IPS-18a (cell line): ENCODE measurements at regions not wholly inside any gene's neighbourhood (a gene's known extent, or its start where the extent isn't known, plus 50 kb on each side); places are given as distances from the start of the nearest gene placed in this dataset.

ENCODE experiments used
- H3K27ac ChIP-seq: one replicate; pipeline ENCODE4 v1.5.1; 2013; ENCODE audit warnings: low read length
- H3K27me3 ChIP-seq: one replicate; pipeline ENCODE4 v1.6.1; 2013; ENCODE audit warnings: mild to moderate bottlenecking, low read length; ENCODE audit not compliant: control insufficient read depth, insufficient read depth
- H3K36me3 ChIP-seq: one replicate; pipeline ENCODE4 v1.6.1; 2013; ENCODE audit warnings: low read depth, low read length; ENCODE audit not compliant: control insufficient read depth
- H3K4me1 ChIP-seq: one replicate; pipeline ENCODE4 v1.6.1; 2013; ENCODE audit warnings: low read depth, low read length; ENCODE audit not compliant: control insufficient read depth
- H3K4me3 ChIP-seq: one replicate; pipeline ENCODE4 v1.5.1; 2013; ENCODE audit warnings: low read length
- H3K9ac ChIP-seq: one replicate; pipeline ENCODE4 v1.6.1; 2013; ENCODE audit warnings: mild to moderate bottlenecking, low read length, moderate library complexity
- H3K9me3 ChIP-seq: one replicate; pipeline ENCODE4 v1.6.1; 2013; ENCODE audit warnings: low read depth, low read length; ENCODE audit not compliant: control insufficient read depth

DNA sequence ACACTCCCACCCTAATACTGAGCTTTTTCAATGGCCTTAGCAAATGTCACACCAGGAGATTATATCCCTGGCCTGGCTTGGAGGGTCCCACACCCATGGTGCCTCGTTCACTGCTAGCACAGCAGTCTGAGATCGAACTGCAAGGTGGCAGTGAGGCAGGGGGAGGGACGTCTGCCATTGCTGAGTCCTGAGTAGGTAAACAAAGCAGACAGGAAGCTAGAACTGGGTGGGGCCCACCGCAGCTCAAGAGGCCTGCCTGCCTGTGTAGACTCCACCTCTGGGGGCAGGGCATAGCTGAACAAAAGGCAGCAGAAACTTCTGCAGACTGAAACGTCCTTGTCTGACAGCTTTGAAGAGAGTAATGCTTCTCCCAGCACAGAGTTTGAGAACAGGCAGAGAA is 338.9 kb upstream of the MBL2 start:
- H3K27ac ChIP-seq: no peak overlapping the region
- no peak overlapping the region for H3K9ac ChIP-seq
- H3K27me3 ChIP-seq: no peaks in the 10 kb centered on the region
- H3K36me3 ChIP-seq: no peaks in the 10 kb centered on the region
- no peaks in the 10 kb centered on the region for H3K9me3 ChIP-seq
- H3K4me1 ChIP-seq: no peaks in the 10 kb centered on the region
- no peak overlapping the region for H3K4me3 ChIP-seq

DNA sequence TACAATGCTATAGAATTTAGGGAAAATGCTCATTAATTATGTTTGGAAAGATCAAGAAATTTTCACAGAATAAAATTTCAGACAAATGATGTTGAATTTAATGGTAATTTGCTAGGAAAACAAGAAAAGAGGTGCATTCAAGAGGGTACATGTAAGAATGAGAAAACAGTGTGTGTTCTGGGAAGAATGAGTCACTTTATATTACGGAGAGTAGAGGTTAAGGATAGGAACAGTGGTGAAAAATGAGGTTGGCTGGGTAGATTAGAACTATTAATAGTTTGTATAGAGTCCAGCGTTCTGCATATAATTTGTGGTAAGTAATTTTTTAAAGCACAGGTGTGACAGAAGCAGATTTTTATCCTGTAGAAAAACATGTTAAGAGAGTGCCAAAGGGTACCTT is 336.7 kb upstream of the MBL2 start:
- Histone ChIP-seq H3K9ac (no peak overlapping the region), H3K27ac (no peak overlapping the region), H3K9me3 (no peaks in the 10 kb centered on the region), H3K4me1 (no peaks in the 10 kb centered on the region), H3K4me3 (no peak overlapping the region), H3K27me3 (no peaks in the 10 kb centered on the region), H3K36me3 (no peaks in the 10 kb centered on the region)

DNA sequence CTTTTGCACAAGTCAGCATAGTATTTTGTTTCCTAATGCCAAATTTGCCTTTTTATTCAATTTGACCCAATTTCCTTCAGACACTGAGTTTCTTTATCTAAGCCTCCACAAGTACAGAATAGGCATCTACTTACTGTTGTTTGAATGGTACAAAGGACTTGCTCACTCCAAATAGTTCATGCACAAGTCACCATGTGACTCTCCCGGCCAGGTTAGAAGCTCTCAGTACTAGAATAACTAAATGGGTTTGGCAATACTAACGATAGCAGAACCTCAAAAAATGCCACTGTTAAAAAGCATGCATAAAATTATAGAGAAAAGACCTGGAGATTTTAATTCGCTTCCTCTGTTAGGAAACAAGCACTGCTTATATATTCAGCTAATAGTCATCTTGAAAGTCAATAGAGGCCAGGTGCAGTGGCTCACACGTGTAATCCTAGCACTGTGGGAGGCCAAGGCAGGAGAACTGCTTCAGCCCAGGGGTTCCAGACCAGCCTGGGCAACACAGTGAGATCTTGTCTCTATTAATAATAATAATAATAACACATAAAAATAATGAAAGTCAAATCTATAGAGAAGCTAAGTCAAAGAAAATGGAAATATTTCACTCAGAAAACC is 335.8 kb upstream of the MBL2 start:
- no peaks in the 10 kb centered on the region for H3K27me3 ChIP-seq
- no peaks in the 10 kb centered on the region for H3K4me1 ChIP-seq
- H3K27ac ChIP-seq: no peak overlapping the region
- no peak overlapping the region for H3K9ac ChIP-seq
- no peaks in the 10 kb centered on the region for H3K36me3 ChIP-seq
- peaks cover 6% of the 10 kb centered on the region for H3K9me3 ChIP-seq
- no peak overlapping the region for H3K4me3 ChIP-seq

DNA sequence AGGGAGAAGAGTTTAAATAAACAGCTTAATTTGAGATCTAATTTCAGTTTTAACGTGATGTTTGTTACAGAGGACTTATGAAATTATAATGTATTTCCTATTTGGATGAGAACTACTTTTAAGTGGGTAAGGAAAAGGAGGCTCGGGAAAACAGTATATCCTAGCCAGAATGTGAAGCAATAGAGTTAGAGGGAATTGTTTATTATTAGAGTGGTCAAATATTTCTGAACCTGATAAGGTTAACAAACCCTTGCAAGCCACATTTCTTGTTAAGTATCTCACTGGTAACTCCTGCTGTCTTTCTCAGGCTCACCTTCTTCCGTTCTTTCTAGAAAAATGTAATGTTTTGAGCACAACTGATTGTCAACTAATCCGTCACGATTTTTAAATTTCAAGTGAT is 335.1 kb upstream of the MBL2 start:
- Histone ChIP-seq H3K4me1 (no peaks in the 10 kb centered on the region), H3K27ac (no peak overlapping the region), H3K36me3 (no peaks in the 10 kb centered on the region), H3K9me3 (peaks cover 6% of the 10 kb centered on the region), H3K9ac (no peak overlapping the region), H3K27me3 (no peaks in the 10 kb centered on the region), H3K4me3 (no peak overlapping the region)

DNA sequence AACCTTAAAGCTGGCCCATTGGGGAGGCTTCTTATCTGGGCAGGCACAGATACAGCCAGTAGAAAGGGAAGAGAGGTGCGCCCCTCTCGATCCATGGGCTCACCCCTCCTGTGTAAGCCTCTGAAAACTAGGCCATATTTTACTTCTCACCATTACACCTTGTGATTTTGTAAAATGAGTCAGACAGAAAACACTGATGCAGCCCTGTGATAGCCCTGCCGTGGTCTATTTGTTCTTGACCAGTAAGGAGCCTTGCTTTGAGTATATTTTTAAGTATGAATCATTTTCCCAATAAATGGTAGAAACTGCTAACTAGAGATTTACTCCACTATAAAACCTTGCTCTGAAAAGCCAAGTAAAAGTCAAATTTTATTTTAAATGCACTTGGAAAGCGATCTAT is 329.8 kb upstream of the MBL2 start:
- H3K27me3 ChIP-seq: no peaks in the 10 kb centered on the region
- no peak overlapping the region for H3K9ac ChIP-seq

DNA sequence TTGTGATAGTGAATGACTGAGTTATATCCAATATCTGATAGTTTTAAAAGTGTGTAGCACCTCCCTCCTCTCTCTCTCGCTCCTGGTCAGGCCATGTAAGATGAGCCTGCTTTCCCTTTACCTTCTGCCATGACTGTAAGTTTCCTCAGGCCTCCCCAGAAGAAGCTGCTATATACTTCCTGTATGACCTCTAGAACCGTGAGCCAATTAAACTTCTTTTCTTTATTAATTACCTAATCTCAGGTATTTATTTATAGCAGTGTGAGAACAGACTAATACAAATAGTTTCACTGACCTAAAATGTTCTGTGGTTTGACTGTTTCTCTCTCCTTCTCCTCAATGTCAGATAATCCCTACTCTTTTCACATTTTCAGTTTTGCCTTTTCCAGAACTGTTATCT is 321.3 kb upstream of the MBL2 start:
- H3K9ac ChIP-seq: no peak overlapping the region
- H3K4me3 ChIP-seq: no peak overlapping the region
- no peak overlapping the region for H3K27ac ChIP-seq
- H3K27me3 ChIP-seq: no peaks in the 10 kb centered on the region
- H3K9me3 ChIP-seq: no peaks in the 10 kb centered on the region
- H3K36me3 ChIP-seq: no peaks in the 10 kb centered on the region
- no peaks in the 10 kb centered on the region for H3K4me1 ChIP-seq

More for the DNA sequence above, 329.8 kb upstream of the MBL2 start:
- peaks cover 6% of the 10 kb centered on the region for H3K9me3 ChIP-seq
- H3K4me3 ChIP-seq: no peak overlapping the region
- H3K27ac ChIP-seq: no peak overlapping the region
- H3K4me1 ChIP-seq: no peaks in the 10 kb centered on the region
- no peaks in the 10 kb centered on the region for H3K36me3 ChIP-seq

DNA sequence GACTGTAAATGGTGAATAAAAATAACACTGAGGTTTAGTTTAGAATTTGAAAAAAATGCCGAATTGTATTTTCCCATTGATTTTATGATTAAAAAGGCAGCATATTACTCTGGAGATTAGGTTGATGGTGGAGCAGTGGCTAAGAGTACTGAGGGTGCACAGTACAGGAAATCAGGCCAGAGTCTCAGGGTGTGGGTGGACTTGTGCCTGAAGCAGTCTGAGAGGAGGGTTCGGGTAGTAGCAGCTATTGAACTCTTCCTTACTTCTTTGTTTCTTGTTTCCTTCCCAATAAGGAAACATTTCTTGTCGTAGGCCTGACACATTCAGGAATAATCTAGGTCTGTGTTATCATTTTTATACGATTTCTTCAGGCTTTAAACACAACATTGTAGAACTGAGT is 319.0 kb upstream of the MBL2 start:
- H3K9ac ChIP-seq: no peak overlapping the region
- no peak overlapping the region for H3K27ac ChIP-seq
- no peaks in the 10 kb centered on the region for H3K4me1 ChIP-seq
- no peak overlapping the region for H3K4me3 ChIP-seq
- H3K27me3 ChIP-seq: no peaks in the 10 kb centered on the region
- H3K9me3 ChIP-seq: no peaks in the 10 kb centered on the region
- no peaks in the 10 kb centered on the region for H3K36me3 ChIP-seq

DNA sequence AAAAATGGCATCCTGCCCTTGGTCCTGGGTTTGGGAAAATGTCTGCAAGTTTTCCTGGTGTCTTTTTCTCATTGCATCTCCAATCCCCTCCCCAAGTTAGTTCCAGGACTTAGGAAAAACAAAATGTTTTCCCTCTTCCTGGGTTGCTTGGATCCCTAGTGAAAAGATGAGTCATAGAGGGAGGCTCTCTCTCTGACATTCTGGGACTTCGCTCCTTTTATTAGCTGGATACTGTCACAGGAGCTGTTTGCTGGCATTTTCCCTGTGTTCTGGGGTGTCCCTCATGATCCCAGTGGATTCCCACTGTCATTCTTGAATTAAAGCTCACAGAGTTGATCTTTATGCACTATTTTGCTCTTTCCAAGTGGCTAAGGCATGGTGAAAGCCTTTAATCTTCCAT is 316.4 kb upstream of the MBL2 start:
- Histone ChIP-seq H3K9ac (no peak overlapping the region), H3K4me1 (no peaks in the 10 kb centered on the region), H3K27ac (no peak overlapping the region), H3K36me3 (no peaks in the 10 kb centered on the region), H3K4me3 (no peak overlapping the region), H3K9me3 (no peaks in the 10 kb centered on the region), H3K27me3 (no peaks in the 10 kb centered on the region)

DNA sequence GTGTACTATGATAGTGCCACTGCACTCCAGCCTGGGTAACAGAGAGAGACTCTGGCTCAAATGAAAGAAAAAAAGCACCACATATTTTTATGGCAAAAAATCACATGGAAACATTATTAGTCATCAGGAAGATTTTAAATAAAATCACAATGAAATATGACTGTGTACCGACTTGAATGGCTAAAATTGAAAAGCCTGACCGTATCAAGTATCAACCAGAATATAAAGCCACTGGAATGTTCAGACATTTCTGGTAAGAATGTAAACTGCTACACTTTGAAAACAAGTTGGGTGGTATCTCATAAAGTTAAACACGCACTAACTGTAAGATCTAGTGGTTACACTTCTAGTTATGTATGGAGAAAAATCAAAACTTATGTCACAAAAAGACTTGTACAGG is 306.7 kb upstream of the MBL2 start:
- no peaks in the 10 kb centered on the region for H3K27me3 ChIP-seq
- H3K9ac ChIP-seq: no peak overlapping the region
- H3K4me1 ChIP-seq: no peaks in the 10 kb centered on the region
- no peak overlapping the region for H3K4me3 ChIP-seq
- no peaks in the 10 kb centered on the region for H3K36me3 ChIP-seq
- H3K9me3 ChIP-seq: no peaks in the 10 kb centered on the region
- no peak overlapping the region for H3K27ac ChIP-seq

DNA sequence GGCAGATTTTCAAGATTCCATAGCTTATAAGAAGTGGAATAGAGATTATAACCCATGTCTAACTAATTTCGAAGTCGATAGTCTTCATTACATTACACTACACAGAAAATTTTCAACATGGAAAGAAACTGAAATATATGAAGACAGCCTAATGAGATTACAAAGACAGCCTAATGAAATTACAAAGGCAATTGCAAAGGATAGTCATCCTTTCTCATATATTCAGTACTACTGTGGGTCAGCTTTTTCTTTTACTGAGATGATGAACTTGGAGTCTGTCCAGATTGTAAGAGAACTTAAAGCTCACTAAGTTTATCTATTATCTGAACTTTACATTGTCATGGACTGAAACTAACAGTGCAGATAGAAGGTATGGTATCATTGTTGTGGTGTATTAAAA is 304.4 kb upstream of the MBL2 start:
- Histone ChIP-seq H3K4me1 (no peaks in the 10 kb centered on the region), H3K9ac (no peak overlapping the region), H3K27me3 (no peaks in the 10 kb centered on the region), H3K27ac (no peak overlapping the region), H3K4me3 (no peak overlapping the region), H3K36me3 (no peaks in the 10 kb centered on the region), H3K9me3 (no peaks in the 10 kb centered on the region)

DNA sequence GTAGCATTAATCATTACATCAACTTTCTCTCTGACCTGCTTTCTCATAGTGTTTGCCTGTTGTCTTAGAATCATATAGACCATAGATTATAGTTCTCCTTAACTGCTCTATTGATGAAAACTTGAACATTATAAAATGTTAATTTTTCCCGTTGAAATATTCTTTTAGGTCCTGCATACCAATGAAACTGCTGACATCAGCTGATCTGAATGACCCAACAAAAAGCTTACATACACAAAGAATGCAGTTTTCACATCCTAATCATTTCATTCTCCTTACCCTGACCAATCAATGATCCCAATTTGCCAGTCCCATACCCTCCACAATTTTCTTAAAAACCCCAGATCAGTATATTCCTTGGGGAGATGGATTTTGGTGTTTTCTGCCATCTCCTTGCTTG is 302.9 kb upstream of the MBL2 start:
- no peak overlapping the region for H3K4me3 ChIP-seq
- H3K27me3 ChIP-seq: no peaks in the 10 kb centered on the region
- no peak overlapping the region for H3K27ac ChIP-seq
- no peaks in the 10 kb centered on the region for H3K4me1 ChIP-seq
- H3K36me3 ChIP-seq: no peaks in the 10 kb centered on the region
- no peak overlapping the region for H3K9ac ChIP-seq
- H3K9me3 ChIP-seq: no peaks in the 10 kb centered on the region

DNA sequence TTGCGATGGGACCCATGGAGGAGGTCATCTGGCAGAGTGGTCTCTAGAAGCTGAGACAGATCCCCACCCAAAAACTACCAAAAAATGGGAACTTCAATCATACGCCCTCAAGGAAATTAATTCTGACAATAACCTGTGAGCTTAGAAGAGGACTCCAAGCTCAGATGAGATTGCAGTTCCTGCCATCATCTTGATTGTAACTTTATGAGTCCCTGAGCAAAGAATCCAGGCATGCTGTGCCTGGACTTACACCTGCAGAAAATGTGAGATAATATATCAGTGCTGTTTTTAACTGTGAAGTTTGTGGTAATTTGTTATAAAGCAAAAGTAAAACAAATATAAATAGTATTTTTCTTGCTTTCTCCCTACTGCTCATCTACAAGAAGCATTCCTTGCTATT is 299.6 kb upstream of the MBL2 start:
- Histone ChIP-seq H3K4me3 (no peak overlapping the region), H3K27me3 (no peaks in the 10 kb centered on the region), H3K9me3 (no peaks in the 10 kb centered on the region), H3K4me1 (no peaks in the 10 kb centered on the region), H3K27ac (no peak overlapping the region), H3K9ac (no peak overlapping the region), H3K36me3 (no peaks in the 10 kb centered on the region)
